Central memory CD8-positive, alpha-beta T cell (primary cell): ENCODE measurements at regions not wholly inside any gene's neighbourhood (a gene's known extent, or its start where the extent isn't known, plus 50 kb on each side); places are given as distances from the start of the nearest gene placed in this dataset.

Experiments
- ATAC-seq: fragments of 150-1000 bp; cut with Tn5 transposase; replicated peaks from 2 replicates; pipeline ENCODE4 v1.10.0; 2022; ENCODE audit warnings: mild to moderate bottlenecking, moderate FRiP score, moderate number of reproducible peaks; ENCODE audit not compliant: poor library complexity, severe bottlenecking; ENCODE audit errors: extremely low read depth
- DNase-seq, 2 donors: peaks; one replicate each; pipeline ENCODE4 v3.0.0; 2021; ENCODE audit warnings: low spot score in 2 of 2
- H3K27ac Mint-ChIP-seq: one replicate; pipeline ENCODE4 v1.8.0; 2022; ENCODE audit warnings: low read depth, mild to moderate bottlenecking, moderate library complexity, mixed read lengths
- H3K27me3 Mint-ChIP-seq: one replicate; pipeline ENCODE4 v1.8.0; 2022; ENCODE audit warnings: mixed read lengths
- H3K36me3 Mint-ChIP-seq: one replicate; pipeline ENCODE4 v1.8.0; 2022; ENCODE audit warnings: mild to moderate bottlenecking, moderate library complexity, mixed read lengths; ENCODE audit not compliant: insufficient read depth
- H3K4me1 Mint-ChIP-seq: one replicate; pipeline ENCODE4 v1.8.0; 2022; ENCODE audit warnings: mixed read lengths
- H3K4me3 Mint-ChIP-seq: one replicate; pipeline ENCODE4 v1.8.0; 2022; ENCODE audit warnings: mild to moderate bottlenecking, moderate library complexity, mixed read lengths
- H3K9me3 Mint-ChIP-seq: one replicate; pipeline ENCODE4 v1.8.0; 2022; ENCODE audit warnings: mixed read lengths

- DNase-seq (no peak), ATAC-seq (no peak)
- no peak overlapping the region for H3K4me3 Mint-ChIP-seq
- peaks cover 52% of the 10 kb centered on the region for H3K27me3 Mint-ChIP-seq
- H3K36me3 Mint-ChIP-seq: no peaks in the 10 kb centered on the region
- H3K27ac Mint-ChIP-seq: no peak overlapping the region
- no peaks in the 10 kb centered on the region for H3K4me1 Mint-ChIP-seq
- no peaks in the 10 kb centered on the region for H3K9me3 Mint-ChIP-seq
Observed at GRCh38 chr11:129287920-129288319, 87.7 kb upstream of the BARX2 start.

- DNase-seq (no peak), ATAC-seq (no peak)
- H3K4me3 Mint-ChIP-seq: no peak overlapping the region
- no peaks in the 10 kb centered on the region for H3K9me3 Mint-ChIP-seq
- peaks cover 58% of the 10 kb centered on the region for H3K27me3 Mint-ChIP-seq
- no peaks in the 10 kb centered on the region for H3K36me3 Mint-ChIP-seq
- no peaks in the 10 kb centered on the region for H3K4me1 Mint-ChIP-seq
- no peak overlapping the region for H3K27ac Mint-ChIP-seq
Observed at GRCh38 chr11:129286813-129287212, 88.8 kb upstream of the BARX2 start.

- no peaks in the 10 kb centered on the region for H3K9me3 Mint-ChIP-seq
- H3K4me1 Mint-ChIP-seq: peaks cover 2% of the 10 kb centered on the region
- no peak overlapping the region for H3K4me3 Mint-ChIP-seq
- DNase-seq: no peak
- ATAC-seq: no peak
- H3K36me3 Mint-ChIP-seq: no peaks in the 10 kb centered on the region
- H3K27ac Mint-ChIP-seq: no peak overlapping the region
- H3K27me3 Mint-ChIP-seq: peaks cover 61% of the 10 kb centered on the region
Observed at GRCh38 chr11:129285402-129285786, 90.3 kb upstream of the BARX2 start.

GRCh38 chr11:129283141-129283540 lies 91.0 kb upstream of the ARHGAP32 start:
- Mint-ChIP-seq H3K27ac (no peak overlapping the region), H3K9me3 (no peaks in the 10 kb centered on the region), H3K36me3 (no peaks in the 10 kb centered on the region), H3K4me3 (no peak overlapping the region), H3K27me3 (peaks cover 49% of the 10 kb centered on the region), H3K4me1 (peaks cover 9% of the 10 kb centered on the region)
- DNase-seq (no peak), ATAC-seq (no peak)

GRCh38 chr11:129282634-129283033 lies 90.5 kb upstream of the ARHGAP32 start:
- Mint-ChIP-seq H3K9me3 (no peaks in the 10 kb centered on the region), H3K27ac (no peak overlapping the region), H3K4me1 (peaks cover 9% of the 10 kb centered on the region), H3K4me3 (no peak overlapping the region), H3K36me3 (no peaks in the 10 kb centered on the region), H3K27me3 (peaks cover 54% of the 10 kb centered on the region)
- DNase-seq: no peak
- ATAC-seq: no peak

- DNase-seq: no peak
- Mint-ChIP-seq H3K27ac (no peak overlapping the region), H3K27me3 (peaks cover 63% of the 10 kb centered on the region), H3K36me3 (no peaks in the 10 kb centered on the region), H3K4me1 (peaks cover 9% of the 10 kb centered on the region), H3K9me3 (no peaks in the 10 kb centered on the region), H3K4me3 (no peak overlapping the region)
- no peak for ATAC-seq
Observed at GRCh38 chr11:129281471-129282415, 89.6 kb upstream of the ARHGAP32 start.

- no peaks in the 10 kb centered on the region for H3K36me3 Mint-ChIP-seq
- H3K4me1 Mint-ChIP-seq: peaks cover 9% of the 10 kb centered on the region
- no peak for ATAC-seq
- H3K27me3 Mint-ChIP-seq: peaks cover 78% of the 10 kb centered on the region
- no peak overlapping the region for H3K27ac Mint-ChIP-seq
- H3K9me3 Mint-ChIP-seq: no peaks in the 10 kb centered on the region
- no peak for DNase-seq
- peak overlapping the region; percentile 76 for H3K4me3 Mint-ChIP-seq
Observed at GRCh38 chr11:129280027-129280811, 88.1 kb upstream of the ARHGAP32 start.

- Mint-ChIP-seq H3K27me3 (peaks cover 75% of the 10 kb centered on the region), H3K4me3 (peak overlapping the region; percentile 76), H3K27ac (no peak overlapping the region), H3K9me3 (no peaks in the 10 kb centered on the region), H3K4me1 (peaks cover 9% of the 10 kb centered on the region), H3K36me3 (no peaks in the 10 kb centered on the region)
- DNase-seq (peak; percentile 17 to 42), ATAC-seq (peak; percentile 65)
Observed at GRCh38 chr11:129279326-129280026, 87.4 kb upstream of the ARHGAP32 start.

- peaks cover 76% of the 10 kb centered on the region for H3K27me3 Mint-ChIP-seq
- DNase-seq: no peak
- no peaks in the 10 kb centered on the region for H3K36me3 Mint-ChIP-seq
- H3K4me3 Mint-ChIP-seq: peak overlapping the region; percentile 67
- H3K9me3 Mint-ChIP-seq: no peaks in the 10 kb centered on the region
- H3K27ac Mint-ChIP-seq: no peak overlapping the region
- peaks cover 9% of the 10 kb centered on the region for H3K4me1 Mint-ChIP-seq
- peak; percentile 7 for ATAC-seq
Observed at GRCh38 chr11:129278586-129279319, 86.6 kb upstream of the ARHGAP32 start.

GRCh38 chr11:129277198-129277843 lies 85.2 kb upstream of the ARHGAP32 start:
- no peaks in the 10 kb centered on the region for H3K36me3 Mint-ChIP-seq
- peaks cover 9% of the 10 kb centered on the region for H3K4me1 Mint-ChIP-seq
- no peaks in the 10 kb centered on the region for H3K9me3 Mint-ChIP-seq
- no peak overlapping the region for H3K27ac Mint-ChIP-seq
- DNase-seq (no peak), ATAC-seq (no peak)
- peak overlapping the region; percentile 67 for H3K4me3 Mint-ChIP-seq
- H3K27me3 Mint-ChIP-seq: peaks cover 63% of the 10 kb centered on the region

GRCh38 chr11:129275828-129276227 lies 83.7 kb upstream of the ARHGAP32 start:
- Mint-ChIP-seq H3K9me3 (peaks cover 5% of the 10 kb centered on the region), H3K36me3 (no peaks in the 10 kb centered on the region), H3K4me1 (peaks cover 9% of the 10 kb centered on the region), H3K4me3 (no peak overlapping the region), H3K27me3 (peaks cover 54% of the 10 kb centered on the region), H3K27ac (no peak overlapping the region)
- ATAC-seq (no peak), DNase-seq (no peak)
